ENCODE measurements at regions not wholly inside any gene's neighbourhood (a gene's known extent, or its start where the extent isn't known, plus 50 kb on each side); places are given as distances from the start of the nearest gene placed in this dataset.

- Mint-ChIP-seq H3K9me3 (peaks cover 7% of the 10 kb centered on the region), H3K4me1 (no peaks in the 10 kb centered on the region), H3K4me3 (no peak overlapping the region), H3K27ac (peak overlapping the region; percentile 18), H3K36me3 (ENCODE audit: low read depth) (no peaks in the 10 kb centered on the region), H3K27me3 (ENCODE audit: low read depth, poor library complexity) (peaks cover 10% of the 10 kb centered on the region)
- no peak for TF ChIP-seq CTCF (IDR thresholded peaks at IDR 0.05)
- DNase-seq: no peak
Observed at GRCh38 chr10:122767621-122768388, 68.2 kb upstream of the C10orf120 start.

GRCh38 chr10:122765412-122765811 lies 65.8 kb upstream of the C10orf120 start:
- Mint-ChIP-seq H3K27me3 (ENCODE audit: low read depth, poor library complexity) (peaks cover 18% of the 10 kb centered on the region), H3K4me3 (no peak overlapping the region), H3K9me3 (peaks cover 20% of the 10 kb centered on the region), H3K27ac (no peak overlapping the region), H3K4me1 (no peaks in the 10 kb centered on the region), H3K36me3 (ENCODE audit: low read depth) (no peaks in the 10 kb centered on the region)
- no peak for TF ChIP-seq CTCF (IDR thresholded peaks at IDR 0.05)
- DNase-seq: no peak

GRCh38 chr10:122756656-122757055 lies 57.0 kb upstream of the C10orf120 start:
- no peak for DNase-seq
- Mint-ChIP-seq H3K4me1 (no peaks in the 10 kb centered on the region), H3K4me3 (no peak overlapping the region), H3K36me3 (ENCODE audit: low read depth) (no peaks in the 10 kb centered on the region), H3K9me3 (peaks cover 23% of the 10 kb centered on the region), H3K27me3 (ENCODE audit: low read depth, poor library complexity) (peaks cover 11% of the 10 kb centered on the region), H3K27ac (no peak overlapping the region)
- no peak for TF ChIP-seq CTCF (IDR thresholded peaks at IDR 0.05)

- Mint-ChIP-seq H3K27ac (no peak overlapping the region), H3K36me3 (ENCODE audit: low read depth) (no peaks in the 10 kb centered on the region), H3K9me3 (peaks cover 21% of the 10 kb centered on the region), H3K4me3 (no peak overlapping the region), H3K27me3 (ENCODE audit: low read depth, poor library complexity) (peaks cover 9% of the 10 kb centered on the region), H3K4me1 (no peaks in the 10 kb centered on the region)
- DNase-seq: no peak
- TF ChIP-seq CTCF (IDR thresholded peaks at IDR 0.05): no peak
Observed at GRCh38 chr10:122754491-122755235, 55.0 kb upstream of the C10orf120 start.

- Mint-ChIP-seq H3K4me3 (no peak overlapping the region), H3K27ac (no peak overlapping the region), H3K27me3 (ENCODE audit: low read depth, poor library complexity) (peaks cover 13% of the 10 kb centered on the region), H3K4me1 (no peaks in the 10 kb centered on the region), H3K36me3 (ENCODE audit: low read depth) (no peaks in the 10 kb centered on the region), H3K9me3 (no peaks in the 10 kb centered on the region)
- DNase-seq: no peak
- no peak for TF ChIP-seq CTCF (IDR thresholded peaks at IDR 0.05)
Observed at GRCh38 chr10:122749886-122750285, 50.2 kb upstream of the C10orf120 start.
